ENCODE measurements at regions not wholly inside any gene's neighbourhood (a gene's known extent, or its start where the extent isn't known, plus 50 kb on each side); places are given as distances from the start of the nearest gene placed in this dataset.
A peak's percentile ranks its signal among the peaks of the same experiment; 100 is the strongest.

- no peak for TF ChIP-seq CTCF (IDR thresholded peaks at IDR 0.05)
- no peak for DNase-seq (ENCODE audit: low spot score)
- ATAC-seq (ENCODE audit: low FRiP score) = no peak
Measured at GRCh38 chr2:106606652-106607051, 119.5 kb downstream of the CD8B2 start.

DNA sequence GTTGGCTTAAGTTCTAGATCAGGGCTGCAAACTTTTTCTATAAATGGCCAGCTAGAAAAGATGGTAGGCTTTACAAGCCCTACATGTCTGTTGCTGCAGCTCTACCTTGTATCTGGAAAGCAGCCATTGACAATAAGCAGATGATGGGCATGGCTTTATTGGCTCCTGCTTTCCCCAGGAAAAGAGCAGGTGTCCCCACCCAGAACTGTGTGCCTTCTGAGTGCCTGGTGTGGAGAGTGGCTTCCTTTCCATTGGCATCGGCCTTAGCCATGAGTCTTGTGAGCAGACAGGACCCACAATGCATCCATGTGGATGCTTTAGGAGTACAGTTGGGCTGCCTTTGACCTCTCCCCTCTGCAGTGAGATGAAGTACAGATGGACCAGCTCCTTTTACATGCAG lies 120.2 kb downstream of the CD8B2 start:
- DNase-seq (ENCODE audit: low spot score) (no peak), ATAC-seq (ENCODE audit: low FRiP score) (no peak)
- TF ChIP-seq CTCF (IDR thresholded peaks at IDR 0.05) = no peak

DNA sequence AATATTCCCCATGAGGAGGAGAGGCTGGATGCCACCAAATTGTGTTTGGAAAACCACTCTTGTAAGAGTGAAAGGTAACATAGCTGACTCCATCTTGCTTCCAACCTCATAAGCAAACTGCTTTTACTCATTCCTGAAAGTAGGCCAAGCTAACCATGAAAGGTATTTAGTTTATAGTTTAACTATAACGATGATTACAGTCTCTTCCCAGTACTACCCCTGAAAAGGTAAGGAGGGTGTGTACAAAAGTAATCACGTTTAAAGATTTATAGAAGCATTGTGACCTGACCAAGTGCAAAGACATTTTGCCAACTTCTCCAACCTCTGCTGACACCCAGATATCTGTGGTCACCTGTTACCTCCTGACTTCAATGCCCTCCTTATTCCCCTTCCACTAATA lies 122.6 kb downstream of the CD8B2 start:
- no peak for ATAC-seq (ENCODE audit: low FRiP score)
- DNase-seq (ENCODE audit: low spot score) = no peak
- no peak for TF ChIP-seq CTCF (IDR thresholded peaks at IDR 0.05)

DNA sequence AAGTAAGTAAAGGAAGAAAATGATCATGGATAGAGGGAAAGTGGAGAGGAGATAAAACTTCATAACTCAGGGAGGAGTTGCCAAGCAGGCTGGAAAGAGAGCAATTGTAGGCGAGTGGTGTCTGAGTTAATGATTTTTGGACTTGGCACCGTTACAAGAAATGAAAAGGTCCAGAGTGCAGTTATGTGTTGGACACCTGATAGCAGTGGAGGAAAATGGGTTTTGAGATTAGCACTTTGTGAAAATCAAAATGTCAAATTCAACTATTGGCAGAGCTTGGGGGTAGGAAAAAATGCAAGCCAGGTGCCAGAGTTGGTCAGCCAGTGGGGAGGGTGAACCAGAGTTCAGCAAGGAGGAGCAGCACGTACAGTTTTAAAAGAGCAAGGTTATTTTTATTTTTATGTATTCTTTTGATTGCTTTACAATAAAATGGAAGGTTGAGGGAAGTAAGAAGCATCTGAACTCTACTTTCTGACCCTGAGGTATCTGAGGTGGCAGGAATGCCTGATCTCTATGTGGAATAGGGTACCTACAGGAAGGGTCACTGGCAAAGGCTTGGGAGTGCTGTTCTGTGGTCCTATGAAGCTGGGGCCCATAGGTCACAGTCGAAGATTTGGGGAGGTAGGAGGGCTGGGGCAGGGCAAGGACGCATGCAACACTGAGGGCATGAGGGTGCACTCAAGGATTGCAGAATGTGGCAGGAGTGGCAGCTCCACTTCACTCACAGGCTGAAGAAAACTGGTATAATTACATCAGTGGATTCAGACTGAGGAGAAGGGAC lies 127.5 kb downstream of the CD8B2 start:
- TF ChIP-seq CTCF (IDR thresholded peaks at IDR 0.05) = no peak
- ATAC-seq (ENCODE audit: low FRiP score) (peak; percentile 48), DNase-seq (ENCODE audit: low spot score) (no peak)

DNA sequence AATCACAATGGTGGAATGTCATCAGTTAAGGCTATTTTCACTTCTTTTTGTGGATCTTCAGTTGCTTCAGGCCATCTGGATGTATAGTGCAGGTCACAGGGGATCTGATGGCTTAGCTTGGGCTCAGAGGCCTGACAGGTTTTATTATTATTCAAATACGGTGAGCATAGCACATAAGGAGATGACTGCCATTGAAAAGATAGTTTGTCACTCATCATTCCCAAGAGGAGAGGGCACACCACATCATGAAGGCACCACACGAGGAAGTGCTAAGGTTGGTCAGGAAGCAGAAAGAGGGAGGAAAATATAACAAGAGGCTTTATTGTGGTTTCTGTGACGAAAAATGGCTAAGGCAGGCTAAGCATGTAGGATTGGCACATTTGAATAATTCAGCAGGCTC lies 131.4 kb downstream of the CD8B2 start:
- no peak for TF ChIP-seq CTCF (IDR thresholded peaks at IDR 0.05)
- no peak for ATAC-seq (ENCODE audit: low FRiP score)

DNA sequence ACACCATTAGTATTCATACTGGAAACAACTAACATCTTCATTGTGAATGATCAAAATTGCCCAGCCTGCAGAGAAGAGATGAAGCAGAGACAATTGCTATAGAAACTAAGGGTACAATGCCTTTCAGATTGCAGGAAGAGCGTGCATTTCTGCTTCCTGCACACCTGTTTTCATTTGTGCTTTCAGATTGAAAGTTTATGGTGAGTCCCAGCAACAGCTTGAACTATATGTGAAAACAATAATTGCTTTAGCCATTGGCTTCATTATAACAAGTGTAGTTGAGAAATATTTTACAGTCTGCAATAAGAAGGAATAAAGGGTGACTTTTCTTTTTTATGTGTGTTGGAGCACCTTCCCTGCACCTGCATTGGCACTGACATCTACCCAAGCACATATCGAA lies 136.3 kb downstream of the CD8B2 start:
- no peak for TF ChIP-seq CTCF (IDR thresholded peaks at IDR 0.05)
- DNase-seq (ENCODE audit: low spot score) (no peak), ATAC-seq (ENCODE audit: low FRiP score) (no peak)

More for the DNA sequence above, 131.4 kb downstream of the CD8B2 start:
- DNase-seq (ENCODE audit: low spot score) = no peak

- TF ChIP-seq CTCF (IDR thresholded peaks at IDR 0.05) = no peak
- DNase-seq (ENCODE audit: low spot score) (no peak), ATAC-seq (ENCODE audit: low FRiP score) (no peak)
Measured at GRCh38 chr2:106624787-106625380, 137.7 kb downstream of the CD8B2 start.
